ENCODE measurements at regions not wholly inside any gene's neighbourhood (a gene's known extent, or its start where the extent isn't known, plus 50 kb on each side); places are given as distances from the start of the nearest gene placed in this dataset.

- no peak for TF ChIP-seq CTCF (IDR thresholded peaks at IDR 0.05; ENCODE audit: control extremely low read depth, extremely low read depth, low read depth, missing control alignments)
- peak; percentile 37 for DNase-seq (ENCODE audit: extremely low spot score)
- POLR2A ChIA-PET: no interaction called here
Observed at GRCh38 chr4:137647375-137647774, 115.1 kb upstream of the PCDH18 start.

GRCh38 chr4:137644201-137644600, 111.9 kb upstream of the PCDH18 start:
- POLR2A ChIA-PET: no interaction called here
- CTCF ChIA-PET: no interaction called here
- TF ChIP-seq CTCF (IDR thresholded peaks at IDR 0.05; ENCODE audit: control extremely low read depth, extremely low read depth, low read depth, missing control alignments): no peak
- no peak for DNase-seq (ENCODE audit: extremely low spot score)

More at GRCh38 chr4:137647375-137647774, 115.1 kb upstream of the PCDH18 start:
- CTCF ChIA-PET: interaction anchor here (1.6 kb wide), 2 partner anchors 11 to 15 kb away, joined by 4 to 6 read pairs; no protein-coding TSS in a partner anchor

GRCh38 chr4:137641544-137641943, 109.2 kb upstream of the PCDH18 start:
- ChIA-PET CTCF (interaction anchor here (1.8 kb wide), 1 partner anchor 11 kb away, joined by 5 read pairs; no protein-coding TSS in a partner anchor), POLR2A (no interaction called here)
- TF ChIP-seq CTCF (IDR thresholded peaks at IDR 0.05; ENCODE audit: control extremely low read depth, extremely low read depth, low read depth, missing control alignments): no peak

GRCh38 chr4:137640838-137641158, 108.5 kb upstream of the PCDH18 start:
- TF ChIP-seq CTCF (IDR thresholded peaks at IDR 0.05; ENCODE audit: control extremely low read depth, extremely low read depth, low read depth, missing control alignments): no peak
- POLR2A ChIA-PET: no interaction called here
- CTCF ChIA-PET: no interaction called here
- no peak for DNase-seq (ENCODE audit: extremely low spot score)

More at GRCh38 chr4:137641544-137641943, 109.2 kb upstream of the PCDH18 start:
- DNase-seq (ENCODE audit: extremely low spot score): no peak

GRCh38 chr4:137640156-137640837, 108.0 kb upstream of the PCDH18 start:
- no peak for DNase-seq (ENCODE audit: extremely low spot score)
- POLR2A ChIA-PET: no interaction called here
- TF ChIP-seq CTCF (IDR thresholded peaks at IDR 0.05; ENCODE audit: control extremely low read depth, extremely low read depth, low read depth, missing control alignments): no peak
- CTCF ChIA-PET: no interaction called here

- ChIA-PET POLR2A (no interaction called here), CTCF (no interaction called here)
- no peak for DNase-seq (ENCODE audit: extremely low spot score)
- TF ChIP-seq CTCF (IDR thresholded peaks at IDR 0.05; ENCODE audit: control extremely low read depth, extremely low read depth, low read depth, missing control alignments): no peak
Observed at GRCh38 chr4:137638934-137639333, 106.6 kb upstream of the PCDH18 start.
